GM12875 (cell line): ENCODE measurements at regions not wholly inside any gene's neighbourhood (a gene's known extent, or its start where the extent isn't known, plus 50 kb on each side); places are given as distances from the start of the nearest gene placed in this dataset.

ENCODE experiments used
- H3K4me3 ChIP-seq: one replicate; pipeline ENCODE4 v1.5.1; 2011; ENCODE audit warnings: low read depth, low read length, control low read depth
- CTCF ChIP-seq: IDR thresholded peaks from 2 replicates; pipeline ENCODE4 v1.5.1; 2011; ENCODE audit warnings: low read depth, mild to moderate bottlenecking, control low read depth, inconsistent platforms, low read length, moderate library complexity, borderline replicate concordance; ENCODE audit not compliant: insufficient read depth

DNA sequence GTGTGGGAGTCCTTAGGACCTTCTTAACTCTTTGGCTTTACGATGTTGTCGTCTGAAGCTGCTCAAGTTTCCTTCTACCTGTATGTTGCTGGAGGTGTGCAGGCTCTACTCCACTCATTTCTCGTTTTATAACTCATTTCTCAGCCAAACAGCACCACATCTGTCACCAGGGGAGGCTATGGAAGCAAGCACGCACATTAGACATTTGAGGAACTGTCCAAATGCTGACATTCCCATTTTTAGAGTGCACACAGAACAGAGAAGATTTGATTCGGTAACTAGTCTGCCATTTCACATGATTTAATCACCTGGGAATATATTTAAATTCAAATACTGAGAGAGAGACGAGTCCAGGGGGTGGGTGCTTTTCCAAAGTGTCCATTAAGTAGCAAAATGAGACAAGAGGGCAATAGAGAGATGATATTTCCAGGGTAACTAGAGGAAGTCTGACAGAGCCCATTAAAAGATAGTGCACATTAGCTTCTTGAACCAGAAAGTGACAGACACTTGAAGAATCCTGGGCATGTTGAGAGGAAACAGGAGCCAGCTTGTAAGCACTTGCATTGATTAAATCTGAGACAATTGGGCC lies 793.3 kb downstream of the TDRD15 start:
- no peak for TF ChIP-seq CTCF
- no peak overlapping the region for H3K4me3 ChIP-seq

DNA sequence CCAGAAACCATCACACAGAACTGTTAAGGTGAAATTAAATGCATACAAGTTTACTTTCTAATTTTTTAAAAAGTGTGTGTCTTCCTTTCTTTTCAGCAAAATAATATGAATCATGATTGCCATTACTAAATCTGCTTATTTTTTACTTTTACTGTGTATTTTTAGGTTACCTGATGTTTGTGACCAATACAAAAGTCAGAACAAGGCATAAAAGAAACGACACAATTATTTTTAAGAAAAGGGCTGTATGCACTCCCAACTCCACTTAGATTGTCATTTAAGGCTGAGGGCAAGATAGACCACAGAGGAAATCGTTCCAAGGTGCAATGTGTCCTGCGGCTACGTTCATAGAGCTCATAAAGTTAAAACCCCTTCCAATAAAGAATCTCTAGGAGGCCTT lies 797.0 kb downstream of the TDRD15 start:
- TF ChIP-seq CTCF, result no peak
- H3K4me3 ChIP-seq, result no peak overlapping the region

- no peak overlapping the region for H3K4me3 ChIP-seq
- TF ChIP-seq CTCF, result no peak
Observed at GRCh38 chr2:21924640-21925285, 801.0 kb downstream of the TDRD15 start.

DNA sequence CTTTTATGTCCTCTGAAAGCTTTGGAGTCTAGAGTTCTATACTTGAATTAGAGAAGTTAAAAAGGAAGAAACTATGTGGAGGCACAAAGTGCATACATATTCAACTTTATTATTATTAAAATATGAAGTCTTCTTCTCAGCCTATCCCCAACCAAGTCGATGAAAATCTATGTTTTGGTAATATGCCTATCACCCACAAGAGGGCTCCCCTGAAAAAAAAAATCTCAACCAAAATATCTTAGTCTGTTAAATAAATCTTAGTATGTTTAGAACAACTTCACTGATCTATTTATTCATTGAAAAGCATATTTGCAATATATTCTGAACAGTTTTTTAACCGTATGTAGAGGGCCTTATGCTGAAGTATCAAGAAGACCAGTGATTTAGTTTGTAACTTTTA lies 804.5 kb downstream of the TDRD15 start:
- H3K4me3 ChIP-seq, result no peak overlapping the region
- no peak for TF ChIP-seq CTCF

DNA sequence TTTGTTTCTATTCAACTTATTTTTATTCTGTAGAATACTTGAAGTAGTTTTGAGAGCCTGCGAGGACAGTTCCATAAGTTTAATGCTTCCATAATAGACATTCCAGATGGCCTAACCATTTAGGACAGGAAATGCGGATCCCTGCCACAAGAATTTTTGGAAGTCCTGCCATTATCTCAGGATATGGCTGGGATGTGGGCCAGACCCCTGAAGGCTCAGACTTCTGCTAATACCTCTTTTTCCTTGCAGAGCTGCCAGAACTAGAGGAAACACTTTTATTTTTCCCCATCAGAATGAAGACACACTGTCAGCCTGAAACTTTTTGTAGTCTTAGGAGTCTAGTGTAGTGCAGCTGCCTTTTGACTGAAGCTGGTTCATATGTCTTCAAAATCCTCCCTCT lies 806.5 kb downstream of the TDRD15 start:
- H3K4me3 ChIP-seq, result no peak overlapping the region
- no peak for TF ChIP-seq CTCF

- no peak overlapping the region for H3K4me3 ChIP-seq
- no peak for TF ChIP-seq CTCF
Observed at GRCh38 chr2:21939967-21940366, 816.2 kb downstream of the TDRD15 start.

GRCh38 chr2:21944536-21944935 lies 820.8 kb downstream of the TDRD15 start:
- no peak overlapping the region for H3K4me3 ChIP-seq
- TF ChIP-seq CTCF, result no peak
